Neural progenitor cell (in vitro differentiated cells): ENCODE measurements at regions not wholly inside any gene's neighbourhood (a gene's known extent, or its start where the extent isn't known, plus 50 kb on each side); places are given as distances from the start of the nearest gene placed in this dataset.

Source experiments
- EZH2 ChIP-seq: fragments of 200-600 bp; sonication (generic); IDR thresholded peaks from 2 replicates; pipeline ENCODE4 v1.6.1; 2017; ENCODE audit warnings: antibody characterized with exemption, mild to moderate bottlenecking, moderate library complexity
- EZH2phosphoT487 ChIP-seq: fragments of 200-600 bp; sonication (generic); IDR thresholded peaks from 2 replicates; pipeline ENCODE4 v1.6.1; 2017; ENCODE audit warnings: antibody characterized with exemption
- TF ChIP-seq, protein P1 (sequence below): fragments of 200-600 bp; sonication (generic); IDR thresholded peaks from 2 replicates; pipeline ENCODE4 v1.5.1; 2017; ENCODE audit warnings: antibody characterized with exemption, mild to moderate bottlenecking

DNA sequence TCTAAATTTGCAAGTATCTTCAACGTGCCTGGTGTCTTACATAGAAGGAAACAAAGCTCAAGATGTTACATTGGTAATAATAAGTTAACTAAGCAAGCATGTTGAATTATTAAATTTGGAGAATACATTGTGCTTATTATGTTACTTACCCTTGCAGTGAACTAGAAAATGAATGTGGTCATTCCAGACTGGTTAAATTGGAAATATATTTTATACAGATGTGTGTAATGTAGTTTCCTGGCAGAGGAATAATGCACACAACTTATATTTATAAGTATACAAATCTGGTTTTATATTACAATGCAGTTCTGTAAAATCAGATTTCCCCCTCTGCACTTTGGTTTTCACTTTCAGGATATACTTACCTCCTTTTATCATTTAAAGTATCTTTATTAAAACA is 159.9 kb upstream of the SLIT2 start:
- TF ChIP-seq, protein P1, sequence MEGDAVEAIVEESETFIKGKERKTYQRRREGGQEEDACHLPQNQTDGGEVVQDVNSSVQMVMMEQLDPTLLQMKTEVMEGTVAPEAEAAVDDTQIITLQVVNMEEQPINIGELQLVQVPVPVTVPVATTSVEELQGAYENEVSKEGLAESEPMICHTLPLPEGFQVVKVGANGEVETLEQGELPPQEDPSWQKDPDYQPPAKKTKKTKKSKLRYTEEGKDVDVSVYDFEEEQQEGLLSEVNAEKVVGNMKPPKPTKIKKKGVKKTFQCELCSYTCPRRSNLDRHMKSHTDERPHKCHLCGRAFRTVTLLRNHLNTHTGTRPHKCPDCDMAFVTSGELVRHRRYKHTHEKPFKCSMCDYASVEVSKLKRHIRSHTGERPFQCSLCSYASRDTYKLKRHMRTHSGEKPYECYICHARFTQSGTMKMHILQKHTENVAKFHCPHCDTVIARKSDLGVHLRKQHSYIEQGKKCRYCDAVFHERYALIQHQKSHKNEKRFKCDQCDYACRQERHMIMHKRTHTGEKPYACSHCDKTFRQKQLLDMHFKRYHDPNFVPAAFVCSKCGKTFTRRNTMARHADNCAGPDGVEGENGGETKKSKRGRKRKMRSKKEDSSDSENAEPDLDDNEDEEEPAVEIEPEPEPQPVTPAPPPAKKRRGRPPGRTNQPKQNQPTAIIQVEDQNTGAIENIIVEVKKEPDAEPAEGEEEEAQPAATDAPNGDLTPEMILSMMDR, result no peak
- TF ChIP-seq EZH2 (no peak), EZH2phosphoT487 (no peak)
